GM12878 (cell line): ENCODE measurements at regions not wholly inside any gene's neighbourhood (a gene's known extent, or its start where the extent isn't known, plus 50 kb on each side); places are given as distances from the start of the nearest gene placed in this dataset.
A peak's percentile ranks its signal among the peaks of the same experiment; 100 is the strongest.

Experiments used
- BCL3 ChIP-seq: IDR thresholded peaks from 2 replicates; pipeline ENCODE4 v1.6.1; 2011; ENCODE audit warnings: borderline replicate concordance, low read depth, mild to moderate bottlenecking, moderate library complexity, low read length; ENCODE audit not compliant: insufficient read depth, poor library complexity, severe bottlenecking
- BRCA1 ChIP-seq: IDR thresholded peaks from 2 replicates; pipeline ENCODE4 v1.6.1; 2011; ENCODE audit warnings: low read depth, low read length, improper control_type of control experiment
- E2F4 ChIP-seq: IDR thresholded peaks from 2 replicates; pipeline ENCODE4 v1.6.1; 2012; ENCODE audit warnings: low read depth, low read length, improper control_type of control experiment
- IKZF2 ChIP-seq, 2 experiments: fragments of 450-650 bp; IDR thresholded peaks; 2 replicates each; pipeline ENCODE4 v1.6.1; 2017; ENCODE audit warnings: mild to moderate bottlenecking in 2 of 2, moderate library complexity in 2 of 2
- MEF2B ChIP-seq: fragments of 450-650 bp; IDR thresholded peaks from 2 replicates; pipeline ENCODE4 v1.6.1; 2018; ENCODE audit warnings: mild to moderate bottlenecking, moderate library complexity; ENCODE audit not compliant: partially characterized antibody, poor library complexity, severe bottlenecking
- MXI1 ChIP-seq: fragments of 150-350 bp; IDR thresholded peaks from 2 replicates; pipeline ENCODE4 v1.6.1; 2011; ENCODE audit warnings: low read depth, mild to moderate bottlenecking, inconsistent platforms, low read length, improper control_type of control experiment
- NR2C1 ChIP-seq: fragments of 450-650 bp; IDR thresholded peaks from 2 replicates; pipeline ENCODE4 v1.6.1; 2017; ENCODE audit warnings: antibody characterized with exemption, mild to moderate bottlenecking, moderate library complexity
- NR2C2 ChIP-seq: IDR thresholded peaks from 2 replicates; pipeline ENCODE4 v1.6.1; 2011; ENCODE audit warnings: borderline replicate concordance, low read depth; ENCODE audit not compliant: control insufficient read depth, insufficient read length
- POLR2AphosphoS2 ChIP-seq: IDR thresholded peaks from 2 replicates; pipeline ENCODE4 v1.6.1; 2011; ENCODE audit warnings: low read depth, mild to moderate bottlenecking, low read length, improper control_type of control experiment, moderate library complexity
- RAD21 ChIP-seq: IDR thresholded peaks from 2 replicates; pipeline ENCODE4 v1.6.1; 2011; ENCODE audit warnings: mild to moderate bottlenecking, low read depth, low read length, moderate library complexity; ENCODE audit not compliant: insufficient read depth
- RAD51 ChIP-seq: fragments of 450-650 bp; IDR thresholded peaks from 2 replicates; pipeline ENCODE4 v1.6.1; 2016; ENCODE audit warnings: moderate library complexity, mild to moderate bottlenecking, inconsistent platforms
- RCOR1 ChIP-seq: conservative IDR thresholded peaks from 2 replicates; pipeline ENCODE4 v1.6.1; 2012; ENCODE audit warnings: low read depth, low read length, improper control_type of control experiment
- RUNX3 ChIP-seq: IDR thresholded peaks from 2 replicates; pipeline ENCODE4 v1.6.1; 2012; ENCODE audit warnings: low read length, inconsistent platforms
- STAT3 ChIP-seq: IDR thresholded peaks from 2 replicates; pipeline ENCODE4 v1.6.1; 2011; ENCODE audit warnings: low read depth, low read length, improper control_type of control experiment
- TAF1 ChIP-seq: IDR thresholded peaks from 2 replicates; pipeline ENCODE4 v1.6.1; 2011; ENCODE audit warnings: mild to moderate bottlenecking, low read depth, low read length, borderline replicate concordance
- ZNF24 ChIP-seq: fragments of 450-650 bp; IDR thresholded peaks from 2 replicates; pipeline ENCODE4 v1.6.1; 2017; ENCODE audit warnings: antibody characterized with exemption, mild to moderate bottlenecking
- TF ChIP-seq, protein P1 (sequence below): IDR thresholded peaks from 2 replicates; pipeline ENCODE4 v1.6.1; 2011; ENCODE audit warnings: low read depth, low read length, improper control_type of control experiment, borderline replicate concordance
- TF ChIP-seq, protein P2 (sequence below): fragments of 450-650 bp; conservative IDR thresholded peaks from 2 replicates; pipeline ENCODE4 v1.6.1; 2017; ENCODE audit warnings: mild to moderate bottlenecking, moderate library complexity
- TF ChIP-seq, protein P3 (sequence below): fragments of 450-650 bp; formaldehyde crosslinking; IDR thresholded peaks from 2 replicates; pipeline ENCODE4 v1.5.0; 2022; ENCODE audit warnings: mild to moderate bottlenecking, missing genetic modification characterization

- TF ChIP-seq, protein P1, sequence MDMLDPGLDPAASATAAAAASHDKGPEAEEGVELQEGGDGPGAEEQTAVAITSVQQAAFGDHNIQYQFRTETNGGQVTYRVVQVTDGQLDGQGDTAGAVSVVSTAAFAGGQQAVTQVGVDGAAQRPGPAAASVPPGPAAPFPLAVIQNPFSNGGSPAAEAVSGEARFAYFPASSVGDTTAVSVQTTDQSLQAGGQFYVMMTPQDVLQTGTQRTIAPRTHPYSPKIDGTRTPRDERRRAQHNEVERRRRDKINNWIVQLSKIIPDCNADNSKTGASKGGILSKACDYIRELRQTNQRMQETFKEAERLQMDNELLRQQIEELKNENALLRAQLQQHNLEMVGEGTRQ: no peak
- TF ChIP-seq RAD51: no peak
- TF ChIP-seq, protein P2, sequence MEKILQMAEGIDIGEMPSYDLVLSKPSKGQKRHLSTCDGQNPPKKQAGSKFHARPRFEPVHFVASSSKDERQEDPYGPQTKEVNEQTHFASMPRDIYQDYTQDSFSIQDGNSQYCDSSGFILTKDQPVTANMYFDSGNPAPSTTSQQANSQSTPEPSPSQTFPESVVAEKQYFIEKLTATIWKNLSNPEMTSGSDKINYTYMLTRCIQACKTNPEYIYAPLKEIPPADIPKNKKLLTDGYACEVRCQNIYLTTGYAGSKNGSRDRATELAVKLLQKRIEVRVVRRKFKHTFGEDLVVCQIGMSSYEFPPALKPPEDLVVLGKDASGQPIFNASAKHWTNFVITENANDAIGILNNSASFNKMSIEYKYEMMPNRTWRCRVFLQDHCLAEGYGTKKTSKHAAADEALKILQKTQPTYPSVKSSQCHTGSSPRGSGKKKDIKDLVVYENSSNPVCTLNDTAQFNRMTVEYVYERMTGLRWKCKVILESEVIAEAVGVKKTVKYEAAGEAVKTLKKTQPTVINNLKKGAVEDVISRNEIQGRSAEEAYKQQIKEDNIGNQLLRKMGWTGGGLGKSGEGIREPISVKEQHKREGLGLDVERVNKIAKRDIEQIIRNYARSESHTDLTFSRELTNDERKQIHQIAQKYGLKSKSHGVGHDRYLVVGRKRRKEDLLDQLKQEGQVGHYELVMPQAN: peak; percentile 35; the same call in 1 of the 2 replicates
- TF ChIP-seq RCOR1: no peak
- TF ChIP-seq BCL3: peak; percentile 48
- TF ChIP-seq MEF2B: peak; percentile 61
- TF ChIP-seq IKZF2 (IDR thresholded peaks at IDR 0.05): peak; percentile 91 to 93
- peak; percentile 61; the same call in 1 of the 2 replicates for TF ChIP-seq MXI1
- no peak for TF ChIP-seq ZNF24
- no peak for TF ChIP-seq TAF1
- TF ChIP-seq BRCA1: no peak
- no peak for TF ChIP-seq STAT3
- TF ChIP-seq, protein P3, sequence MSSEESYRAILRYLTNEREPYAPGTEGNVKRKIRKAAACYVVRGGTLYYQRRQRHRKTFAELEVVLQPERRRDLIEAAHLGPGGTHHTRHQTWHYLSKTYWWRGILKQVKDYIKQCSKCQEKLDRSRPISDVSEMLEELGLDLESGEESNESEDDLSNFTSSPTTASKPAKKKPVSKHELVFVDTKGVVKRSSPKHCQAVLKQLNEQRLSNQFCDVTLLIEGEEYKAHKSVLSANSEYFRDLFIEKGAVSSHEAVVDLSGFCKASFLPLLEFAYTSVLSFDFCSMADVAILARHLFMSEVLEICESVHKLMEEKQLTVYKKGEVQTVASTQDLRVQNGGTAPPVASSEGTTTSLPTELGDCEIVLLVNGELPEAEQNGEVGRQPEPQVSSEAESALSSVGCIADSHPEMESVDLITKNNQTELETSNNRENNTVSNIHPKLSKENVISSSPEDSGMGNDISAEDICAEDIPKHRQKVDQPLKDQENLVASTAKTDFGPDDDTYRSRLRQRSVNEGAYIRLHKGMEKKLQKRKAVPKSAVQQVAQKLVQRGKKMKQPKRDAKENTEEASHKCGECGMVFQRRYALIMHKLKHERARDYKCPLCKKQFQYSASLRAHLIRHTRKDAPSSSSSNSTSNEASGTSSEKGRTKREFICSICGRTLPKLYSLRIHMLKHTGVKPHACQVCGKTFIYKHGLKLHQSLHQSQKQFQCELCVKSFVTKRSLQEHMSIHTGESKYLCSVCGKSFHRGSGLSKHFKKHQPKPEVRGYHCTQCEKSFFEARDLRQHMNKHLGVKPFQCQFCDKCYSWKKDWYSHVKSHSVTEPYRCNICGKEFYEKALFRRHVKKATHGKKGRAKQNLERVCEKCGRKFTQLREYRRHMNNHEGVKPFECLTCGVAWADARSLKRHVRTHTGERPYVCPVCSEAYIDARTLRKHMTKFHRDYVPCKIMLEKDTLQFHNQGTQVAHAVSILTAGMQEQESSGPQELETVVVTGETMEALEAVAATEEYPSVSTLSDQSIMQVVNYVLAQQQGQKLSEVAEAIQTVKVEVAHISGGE (CRISPR knock-in tag): no peak
- TF ChIP-seq RUNX3: no peak
- peak; percentile 35; the same call in 1 of the 2 replicates for TF ChIP-seq NR2C1
- TF ChIP-seq POLR2AphosphoS2: no peak
- TF ChIP-seq NR2C2: no peak
- TF ChIP-seq E2F4: no peak
- TF ChIP-seq RAD21: no peak
Measured at GRCh38 chr2:64937687-64938491, 51.3 kb upstream of the SLC1A4 start (continued).
